ENCODE measurements at regions not wholly inside any gene's neighbourhood (a gene's known extent, or its start where the extent isn't known, plus 50 kb on each side); places are given as distances from the start of the nearest gene placed in this dataset.

- intact Hi-C loops (cut with DNase I), result no loop called here
- no peaks in the 10 kb centered on the region for H3K4me1 ChIP-seq (ENCODE audit: insufficient read depth)
- WGBS, 3 donors, result 62 to 80% (median 68%) methylated on average over 3 of the region's 3 CpGs
- TF ChIP-seq EP300 (IDR thresholded peaks at IDR 0.05) (no peak), CTCF (IDR thresholded peaks at IDR 0.05) (no peak), POLR2A (IDR thresholded peaks at IDR 0.05) (no peak)
- H3K4me3 ChIP-seq, result no peak overlapping the region
- DNase-seq, result no peak
- no peaks in the 10 kb centered on the region for H3K36me3 ChIP-seq
- H3K27ac ChIP-seq, result no peak overlapping the region
- H3K9me3 ChIP-seq, result no peaks in the 10 kb centered on the region
- no peaks in the 10 kb centered on the region for H3K27me3 ChIP-seq
Measured at GRCh38 chr13:74438901-74439300, 304.7 kb upstream of the KLF12 start.

- DNase-seq, result no peak
- no peaks in the 10 kb centered on the region for H3K4me1 ChIP-seq (ENCODE audit: insufficient read depth)
- no peaks in the 10 kb centered on the region for H3K27me3 ChIP-seq
- H3K27ac ChIP-seq, result no peak overlapping the region
- TF ChIP-seq CTCF (IDR thresholded peaks at IDR 0.05) (no peak), POLR2A (IDR thresholded peaks at IDR 0.05) (no peak), EP300 (IDR thresholded peaks at IDR 0.05) (no peak)
- intact Hi-C loops (cut with DNase I), result no loop called here
- H3K9me3 ChIP-seq, result no peaks in the 10 kb centered on the region
- no peak overlapping the region for H3K4me3 ChIP-seq
- 79 to 90% (median 80%) methylated on average over 2 of the region's 2 CpGs for WGBS, 3 donors
- no peaks in the 10 kb centered on the region for H3K36me3 ChIP-seq
Measured at GRCh38 chr13:74434782-74435181, 300.6 kb upstream of the KLF12 start.

GRCh38 chr13:74424455-74424854 is 290.3 kb upstream of the KLF12 start:
- DNase-seq, result no peak
- 93 to 98% (median 98%) methylated on average over 3 of the region's 3 CpGs for WGBS, 3 donors
- no peak overlapping the region for H3K4me3 ChIP-seq
- H3K9me3 ChIP-seq, result no peaks in the 10 kb centered on the region
- peaks cover 3% of the 10 kb centered on the region for H3K27me3 ChIP-seq
- intact Hi-C loops (cut with DNase I), result no loop called here
- H3K36me3 ChIP-seq, result no peaks in the 10 kb centered on the region
- H3K27ac ChIP-seq, result no peak overlapping the region
- no peaks in the 10 kb centered on the region for H3K4me1 ChIP-seq (ENCODE audit: insufficient read depth)
- TF ChIP-seq CTCF (IDR thresholded peaks at IDR 0.05) (no peak), EP300 (IDR thresholded peaks at IDR 0.05) (no peak), POLR2A (IDR thresholded peaks at IDR 0.05) (no peak)

- Histone ChIP-seq H3K4me3 (no peak overlapping the region), H3K27me3 (peaks cover 3% of the 10 kb centered on the region), H3K36me3 (no peaks in the 10 kb centered on the region), H3K4me1 (ENCODE audit: insufficient read depth) (no peaks in the 10 kb centered on the region), H3K9me3 (no peaks in the 10 kb centered on the region), H3K27ac (no peak overlapping the region)
- 72 to 79% (median 77%) methylated on average over 3 of the region's 3 CpGs for WGBS, 3 donors
- TF ChIP-seq EP300 (IDR thresholded peaks at IDR 0.05) (no peak), CTCF (IDR thresholded peaks at IDR 0.05) (no peak), POLR2A (IDR thresholded peaks at IDR 0.05) (no peak)
- intact Hi-C loops (cut with DNase I), result no loop called here
- no peak for DNase-seq
Measured at GRCh38 chr13:74423434-74423833, 289.2 kb upstream of the KLF12 start.

GRCh38 chr13:74414458-74414857 is 280.3 kb upstream of the KLF12 start:
- no peaks in the 10 kb centered on the region for H3K36me3 ChIP-seq
- no peaks in the 10 kb centered on the region for H3K9me3 ChIP-seq
- intact Hi-C loops (cut with DNase I), result no loop called here
- H3K27me3 ChIP-seq, result no peaks in the 10 kb centered on the region
- H3K27ac ChIP-seq, result no peak overlapping the region
- H3K4me3 ChIP-seq, result no peak overlapping the region
- TF ChIP-seq POLR2A (IDR thresholded peaks at IDR 0.05), result no peak
- TF ChIP-seq EP300 (IDR thresholded peaks at IDR 0.05), result no peak
- TF ChIP-seq CTCF (IDR thresholded peaks at IDR 0.05), result no peak
- 79 to 94% (median 93%) methylated on average over 6 of the region's 6 CpGs for WGBS, 3 donors
- no peaks in the 10 kb centered on the region for H3K4me1 ChIP-seq (ENCODE audit: insufficient read depth)
- DNase-seq, result no peak

Measured in ovary (tissue), 7 donors.